ENCODE measurements at regions not wholly inside any gene's neighbourhood (a gene's known extent, or its start where the extent isn't known, plus 50 kb on each side); places are given as distances from the start of the nearest gene placed in this dataset.

- TF ChIP-seq, protein P1, sequence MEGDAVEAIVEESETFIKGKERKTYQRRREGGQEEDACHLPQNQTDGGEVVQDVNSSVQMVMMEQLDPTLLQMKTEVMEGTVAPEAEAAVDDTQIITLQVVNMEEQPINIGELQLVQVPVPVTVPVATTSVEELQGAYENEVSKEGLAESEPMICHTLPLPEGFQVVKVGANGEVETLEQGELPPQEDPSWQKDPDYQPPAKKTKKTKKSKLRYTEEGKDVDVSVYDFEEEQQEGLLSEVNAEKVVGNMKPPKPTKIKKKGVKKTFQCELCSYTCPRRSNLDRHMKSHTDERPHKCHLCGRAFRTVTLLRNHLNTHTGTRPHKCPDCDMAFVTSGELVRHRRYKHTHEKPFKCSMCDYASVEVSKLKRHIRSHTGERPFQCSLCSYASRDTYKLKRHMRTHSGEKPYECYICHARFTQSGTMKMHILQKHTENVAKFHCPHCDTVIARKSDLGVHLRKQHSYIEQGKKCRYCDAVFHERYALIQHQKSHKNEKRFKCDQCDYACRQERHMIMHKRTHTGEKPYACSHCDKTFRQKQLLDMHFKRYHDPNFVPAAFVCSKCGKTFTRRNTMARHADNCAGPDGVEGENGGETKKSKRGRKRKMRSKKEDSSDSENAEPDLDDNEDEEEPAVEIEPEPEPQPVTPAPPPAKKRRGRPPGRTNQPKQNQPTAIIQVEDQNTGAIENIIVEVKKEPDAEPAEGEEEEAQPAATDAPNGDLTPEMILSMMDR (IDR thresholded peaks at IDR 0.05 in 2 of 3, conservative IDR thresholded peaks at IDR 0.05 in 1 of 3; ENCODE audit: borderline replicate concordance in 1 of 3, insufficient read depth in 1 of 3, low read depth in 2 of 3, low read length in 2 of 3) = no peak
- no peak for TF ChIP-seq POLR2A (IDR thresholded peaks at IDR 0.05; ENCODE audit: borderline replicate concordance, extremely low read depth, insufficient read depth, insufficient read length)
- TF ChIP-seq, protein P2, sequence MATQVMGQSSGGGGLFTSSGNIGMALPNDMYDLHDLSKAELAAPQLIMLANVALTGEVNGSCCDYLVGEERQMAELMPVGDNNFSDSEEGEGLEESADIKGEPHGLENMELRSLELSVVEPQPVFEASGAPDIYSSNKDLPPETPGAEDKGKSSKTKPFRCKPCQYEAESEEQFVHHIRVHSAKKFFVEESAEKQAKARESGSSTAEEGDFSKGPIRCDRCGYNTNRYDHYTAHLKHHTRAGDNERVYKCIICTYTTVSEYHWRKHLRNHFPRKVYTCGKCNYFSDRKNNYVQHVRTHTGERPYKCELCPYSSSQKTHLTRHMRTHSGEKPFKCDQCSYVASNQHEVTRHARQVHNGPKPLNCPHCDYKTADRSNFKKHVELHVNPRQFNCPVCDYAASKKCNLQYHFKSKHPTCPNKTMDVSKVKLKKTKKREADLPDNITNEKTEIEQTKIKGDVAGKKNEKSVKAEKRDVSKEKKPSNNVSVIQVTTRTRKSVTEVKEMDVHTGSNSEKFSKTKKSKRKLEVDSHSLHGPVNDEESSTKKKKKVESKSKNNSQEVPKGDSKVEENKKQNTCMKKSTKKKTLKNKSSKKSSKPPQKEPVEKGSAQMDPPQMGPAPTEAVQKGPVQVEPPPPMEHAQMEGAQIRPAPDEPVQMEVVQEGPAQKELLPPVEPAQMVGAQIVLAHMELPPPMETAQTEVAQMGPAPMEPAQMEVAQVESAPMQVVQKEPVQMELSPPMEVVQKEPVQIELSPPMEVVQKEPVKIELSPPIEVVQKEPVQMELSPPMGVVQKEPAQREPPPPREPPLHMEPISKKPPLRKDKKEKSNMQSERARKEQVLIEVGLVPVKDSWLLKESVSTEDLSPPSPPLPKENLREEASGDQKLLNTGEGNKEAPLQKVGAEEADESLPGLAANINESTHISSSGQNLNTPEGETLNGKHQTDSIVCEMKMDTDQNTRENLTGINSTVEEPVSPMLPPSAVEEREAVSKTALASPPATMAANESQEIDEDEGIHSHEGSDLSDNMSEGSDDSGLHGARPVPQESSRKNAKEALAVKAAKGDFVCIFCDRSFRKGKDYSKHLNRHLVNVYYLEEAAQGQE (IDR thresholded peaks at IDR 0.05; ENCODE audit: low read depth) = no peak
- TF ChIP-seq, protein P3, sequence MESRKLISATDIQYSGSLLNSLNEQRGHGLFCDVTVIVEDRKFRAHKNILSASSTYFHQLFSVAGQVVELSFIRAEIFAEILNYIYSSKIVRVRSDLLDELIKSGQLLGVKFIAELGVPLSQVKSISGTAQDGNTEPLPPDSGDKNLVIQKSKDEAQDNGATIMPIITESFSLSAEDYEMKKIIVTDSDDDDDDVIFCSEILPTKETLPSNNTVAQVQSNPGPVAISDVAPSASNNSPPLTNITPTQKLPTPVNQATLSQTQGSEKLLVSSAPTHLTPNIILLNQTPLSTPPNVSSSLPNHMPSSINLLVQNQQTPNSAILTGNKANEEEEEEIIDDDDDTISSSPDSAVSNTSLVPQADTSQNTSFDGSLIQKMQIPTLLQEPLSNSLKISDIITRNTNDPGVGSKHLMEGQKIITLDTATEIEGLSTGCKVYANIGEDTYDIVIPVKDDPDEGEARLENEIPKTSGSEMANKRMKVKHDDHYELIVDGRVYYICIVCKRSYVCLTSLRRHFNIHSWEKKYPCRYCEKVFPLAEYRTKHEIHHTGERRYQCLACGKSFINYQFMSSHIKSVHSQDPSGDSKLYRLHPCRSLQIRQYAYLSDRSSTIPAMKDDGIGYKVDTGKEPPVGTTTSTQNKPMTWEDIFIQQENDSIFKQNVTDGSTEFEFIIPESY (IDR thresholded peaks at IDR 0.05; ENCODE audit: extremely low read depth, insufficient replicate concordance, low read length) = no peak
Measured at GRCh38 chr15:36430280-36430679, 149.1 kb upstream of the CDIN1 start.

Measured in HCT116 (cell line).